SK-N-SH treated with all-trans-retinoic acid at 6 μM for 48 hours (cell line): ENCODE measurements at regions not wholly inside any gene's neighbourhood (a gene's known extent, or its start where the extent isn't known, plus 50 kb on each side); places are given as distances from the start of the nearest gene placed in this dataset.

Source experiments
- ATAC-seq: fragments of 200-7000 bp; cut with Tn5 transposase; 3 replicates; pipeline ENCODE4 v1.9.1; 2020; ENCODE audit warnings: mild to moderate bottlenecking, moderate library complexity
- ARNTL ChIP-seq: fragments of 450-650 bp; formaldehyde crosslinking; IDR thresholded peaks from 2 replicates; pipeline ENCODE4 v1.5.0; 2020; ENCODE audit warnings: low read depth, mild to moderate bottlenecking, moderate library complexity, borderline replicate concordance
- BACH2 ChIP-seq: fragments of 250-450 bp; sonication (Bioruptor Pico); IDR thresholded peaks from 2 replicates; pipeline ENCODE4 v1.9.0; 2021; ENCODE audit warnings: mild to moderate bottlenecking, borderline replicate concordance
- CREB5 ChIP-seq: fragments of 250-450 bp; sonication (Bioruptor Pico); IDR thresholded peaks from 2 replicates; pipeline ENCODE4 v1.5.1; 2020; ENCODE audit warnings: low read depth, mild to moderate bottlenecking, moderate library complexity
- CSDC2 ChIP-seq: fragments of 250-450 bp; sonication (Bioruptor Pico); IDR thresholded peaks from 2 replicates; pipeline ENCODE4 v1.5.0; 2020; ENCODE audit warnings: mild to moderate bottlenecking, moderate library complexity
- CSRNP3 ChIP-seq: fragments of 250-450 bp; sonication (Bioruptor Pico); IDR thresholded peaks from 2 replicates; pipeline ENCODE4 v1.5.1; 2021; ENCODE audit warnings: mild to moderate bottlenecking, moderate library complexity
- ESRRG ChIP-seq: fragments of 250-450 bp; sonication (Bioruptor Pico); IDR thresholded peaks from 2 replicates; pipeline ENCODE4 v1.6.1; 2021; ENCODE audit warnings: mild to moderate bottlenecking
- GLIS3 ChIP-seq: fragments of 250-450 bp; sonication (Bioruptor Pico); IDR thresholded peaks from 2 replicates; pipeline ENCODE4 v1.5.0; 2020; ENCODE audit warnings: mild to moderate bottlenecking, moderate library complexity
- ISL1 ChIP-seq: fragments of 250-450 bp; sonication (Bioruptor Pico); IDR thresholded peaks from 2 replicates; pipeline ENCODE4 v2.1.2; 2022; ENCODE audit warnings: mild to moderate bottlenecking, moderate library complexity
- OSR1 ChIP-seq: fragments of 250-450 bp; sonication (Bioruptor Pico); IDR thresholded peaks from 2 replicates; pipeline ENCODE4 v1.8.0; 2022; ENCODE audit warnings: moderate library complexity, mild to moderate bottlenecking, inconsistent platforms
- POU6F1 ChIP-seq: fragments of 250-450 bp; sonication (Bioruptor Pico); IDR thresholded peaks from 2 replicates; pipeline ENCODE4 v1.8.0; 2021; ENCODE audit warnings: low read depth, mild to moderate bottlenecking, moderate library complexity, borderline replicate concordance
- PPARA ChIP-seq: fragments of 250-450 bp; sonication (Bioruptor Pico); IDR thresholded peaks from 2 replicates; pipeline ENCODE4 v1.5.0; 2020; ENCODE audit warnings: mild to moderate bottlenecking, borderline replicate concordance
- RARB ChIP-seq: fragments of 250-450 bp; sonication (Bioruptor Pico); IDR thresholded peaks from 2 replicates; pipeline ENCODE4 v1.8.0; 2021; ENCODE audit warnings: mild to moderate bottlenecking, moderate library complexity
- SNAI2 ChIP-seq: fragments of 250-450 bp; sonication (Bioruptor Pico); IDR thresholded peaks from 2 replicates; pipeline ENCODE4 v1.5.0; 2020; ENCODE audit warnings: mild to moderate bottlenecking, moderate library complexity
- TOX ChIP-seq: fragments of 250-450 bp; sonication (Bioruptor Pico); IDR thresholded peaks from 2 replicates; pipeline ENCODE4 v1.8.0; 2021; ENCODE audit warnings: mild to moderate bottlenecking, moderate library complexity, borderline replicate concordance
- ZC3H10 ChIP-seq: fragments of 250-450 bp; sonication (Bioruptor Pico); IDR thresholded peaks from 2 replicates; pipeline ENCODE4 v1.5.1; 2021; ENCODE audit warnings: mild to moderate bottlenecking, moderate library complexity
- ZFP3 ChIP-seq: fragments of 250-450 bp; sonication (Bioruptor Pico); IDR thresholded peaks from 2 replicates; pipeline ENCODE4 v1.5.0; 2020; ENCODE audit warnings: mild to moderate bottlenecking, moderate library complexity
- ZFP30 ChIP-seq: fragments of 450-650 bp; formaldehyde crosslinking; IDR thresholded peaks from 2 replicates; pipeline ENCODE4 v1.5.0; 2022; ENCODE audit warnings: mild to moderate bottlenecking, moderate library complexity
- ZNF565 ChIP-seq: fragments of 450-650 bp; formaldehyde crosslinking; conservative IDR thresholded peaks from 2 replicates; pipeline ENCODE4 v1.5.0; 2020; ENCODE audit warnings: low read depth, mild to moderate bottlenecking, moderate library complexity
- ZNF70 ChIP-seq: fragments of 450-650 bp; formaldehyde crosslinking; IDR thresholded peaks from 2 replicates; pipeline ENCODE4 v1.5.0; 2020; ENCODE audit warnings: mild to moderate bottlenecking, moderate library complexity
- ZNF8 ChIP-seq: fragments of 450-650 bp; formaldehyde crosslinking; IDR thresholded peaks from 2 replicates; pipeline ENCODE4 v1.5.0; 2020; ENCODE audit warnings: mild to moderate bottlenecking, moderate library complexity

GRCh38 chr2:14134771-14135170 is 497.7 kb upstream of the LRATD1 start:
- ATAC-seq = no peak

GRCh38 chr2:14136030-14136429 is 496.5 kb upstream of the LRATD1 start:
- TF ChIP-seq ZNF565 (no peak), ZNF8 (CRISPR knock-in tag) (no peak), ZFP30 (no peak), RARB (CRISPR knock-in tag) (no peak), SNAI2 (CRISPR knock-in tag) (no peak), BACH2 (no peak), CSRNP3 (CRISPR knock-in tag) (no peak), ISL1 (no peak), OSR1 (CRISPR knock-in tag) (no peak), ZC3H10 (no peak), CSDC2 (CRISPR knock-in tag) (no peak), POU6F1 (no peak), TOX (no peak), CREB5 (CRISPR knock-in tag) (no peak)

More at GRCh38 chr2:14134771-14135170, 497.7 kb upstream of the LRATD1 start:
- TF ChIP-seq BACH2 (no peak), ARNTL (CRISPR knock-in tag) (no peak)
- TF ChIP-seq, all 23 proteins: peak for 0

GRCh38 chr2:14137643-14138042 is 494.9 kb upstream of the LRATD1 start:
- no peak for ATAC-seq

More at GRCh38 chr2:14136030-14136429, 496.5 kb upstream of the LRATD1 start:
- ATAC-seq = no peak

GRCh38 chr2:14140009-14140550 is 492.4 kb upstream of the LRATD1 start:
- no peak for ATAC-seq
- TF ChIP-seq ARNTL (CRISPR knock-in tag) (no peak), CREB5 (CRISPR knock-in tag) (no peak), CSDC2 (CRISPR knock-in tag) (no peak), BACH2 (no peak), ZFP30 (no peak), ZFP3 (no peak), PPARA (CRISPR knock-in tag) (no peak), POU6F1 (no peak), GLIS3 (CRISPR knock-in tag) (no peak), ZNF565 (no peak), RARB (CRISPR knock-in tag) (no peak), TOX (no peak), ZNF70 (no peak), ISL1 (no peak), ZC3H10 (no peak), ESRRG (no peak)

More at GRCh38 chr2:14137643-14138042, 494.9 kb upstream of the LRATD1 start:
- no peak for TF ChIP-seq CREB5 (CRISPR knock-in tag)
- no peak for TF ChIP-seq ZC3H10
- TF ChIP-seq CSDC2 (CRISPR knock-in tag) = no peak
- TF ChIP-seq CSRNP3 (CRISPR knock-in tag) = no peak
- TF ChIP-seq TOX = no peak
- TF ChIP-seq SNAI2 (CRISPR knock-in tag) = no peak
